Rectal smooth muscle tissue (tissue), 1 donor: ENCODE measurements at regions not wholly inside any gene's neighbourhood (a gene's known extent, or its start where the extent isn't known, plus 50 kb on each side); places are given as distances from the start of the nearest gene placed in this dataset.
"Not testable (repeated sequence)": the region's sequence is repeated elsewhere in the genome, so short reads cannot be mapped to it uniquely, and the experiment has no call there.

Experiments used
- H3K27ac ChIP-seq: one replicate; pipeline ENCODE4 v1.7.0; 2013; ENCODE audit warnings: low read depth, low read length, inconsistent platforms
- H3K27me3 ChIP-seq: one replicate; pipeline ENCODE4 v1.7.0; 2013; ENCODE audit warnings: low read length; ENCODE audit not compliant: control insufficient read depth, insufficient read depth
- H3K36me3 ChIP-seq: one replicate; pipeline ENCODE4 v1.7.0; 2013; ENCODE audit warnings: low read length; ENCODE audit not compliant: control insufficient read depth, insufficient read depth
- H3K4me1 ChIP-seq: one replicate; pipeline ENCODE4 v1.7.0; 2013; ENCODE audit warnings: low read length; ENCODE audit not compliant: control insufficient read depth, insufficient read depth
- H3K4me3 ChIP-seq: one replicate; pipeline ENCODE4 v1.7.0; 2013; ENCODE audit warnings: low read length
- H3K9ac ChIP-seq: one replicate; pipeline ENCODE4 v1.7.0; 2013; ENCODE audit warnings: low read length

DNA sequence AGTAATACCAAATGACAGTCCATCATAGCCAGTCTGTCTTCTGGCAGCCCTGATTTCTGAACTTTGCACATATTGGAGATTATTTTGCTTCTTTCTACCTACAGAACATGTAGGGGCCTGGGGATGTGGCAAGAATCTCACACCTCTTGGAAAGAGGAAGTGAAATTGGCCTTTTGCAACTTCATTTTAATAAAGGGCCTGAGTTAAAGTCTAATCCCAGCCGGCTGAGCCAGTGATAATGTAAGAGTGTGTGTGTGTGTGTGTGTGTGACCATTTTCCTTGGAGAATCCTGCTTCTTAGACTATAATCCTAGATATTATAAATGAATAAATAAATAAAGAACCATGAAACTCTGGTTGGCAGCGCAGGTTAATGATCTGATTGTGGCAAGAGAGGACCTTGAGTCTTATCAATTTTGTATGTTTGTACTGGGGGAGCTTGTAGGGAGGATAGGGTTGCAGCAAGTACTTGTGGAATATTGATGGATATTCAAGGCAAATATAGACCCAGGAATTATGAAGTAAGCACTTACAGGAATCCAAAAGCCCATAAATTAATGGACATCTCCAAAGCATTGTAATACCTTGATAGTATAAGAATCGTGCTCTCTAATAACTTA, 233.2 kb upstream of the AMIGO2 start:
- H3K27ac ChIP-seq, result no peak overlapping the region

DNA sequence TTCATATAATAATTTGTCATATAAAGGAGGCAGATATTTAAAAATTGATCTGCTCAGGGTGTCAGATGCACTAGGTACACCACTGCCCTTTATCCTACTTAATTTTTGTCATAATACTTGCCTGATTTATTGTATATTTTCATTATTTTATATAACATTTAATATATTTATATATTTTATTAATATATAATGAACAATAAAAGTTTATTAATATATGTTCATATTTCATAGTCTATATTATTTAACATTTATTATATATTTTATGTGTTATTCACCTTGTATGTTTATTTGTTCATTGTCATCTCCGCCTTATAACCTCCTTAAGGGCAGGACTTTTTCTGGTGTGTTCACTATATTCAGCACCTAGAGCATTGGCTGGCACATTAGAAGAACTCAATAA, 232.4 kb upstream of the AMIGO2 start:
- Histone ChIP-seq H3K4me3 (no peak overlapping the region), H3K9ac (no peak overlapping the region), H3K4me1 (peaks cover 2% of the 10 kb centered on the region), H3K27ac (no peak overlapping the region), H3K36me3 (no peaks in the 10 kb centered on the region), H3K27me3 (no peaks in the 10 kb centered on the region)

More for the DNA sequence above, 233.2 kb upstream of the AMIGO2 start:
- no peaks in the 10 kb centered on the region for H3K27me3 ChIP-seq
- H3K9ac ChIP-seq, result no peak overlapping the region
- H3K4me3 ChIP-seq, result no peak overlapping the region
- H3K4me1 ChIP-seq, result peaks cover 2% of the 10 kb centered on the region
- H3K36me3 ChIP-seq, result no peaks in the 10 kb centered on the region

DNA sequence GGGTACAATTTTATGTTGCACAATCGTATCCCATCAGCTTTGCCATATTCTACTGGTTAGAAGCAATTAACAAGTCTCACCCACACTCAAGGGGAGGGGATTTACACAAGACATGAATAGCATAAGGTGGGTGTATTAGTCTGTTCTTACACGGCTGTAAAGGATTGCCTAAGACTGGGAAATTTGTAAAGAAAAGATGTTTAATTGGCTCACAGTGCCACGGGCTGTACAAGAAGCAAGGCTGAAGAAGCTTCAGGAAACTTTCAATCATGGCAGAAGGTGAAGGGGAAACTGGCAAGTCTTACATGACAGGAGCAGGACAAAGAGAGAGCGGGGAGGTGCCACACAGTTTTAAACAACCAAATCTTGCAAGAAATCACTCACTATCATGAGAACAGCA, 231.8 kb upstream of the AMIGO2 start:
- no peak overlapping the region for H3K9ac ChIP-seq

DNA sequence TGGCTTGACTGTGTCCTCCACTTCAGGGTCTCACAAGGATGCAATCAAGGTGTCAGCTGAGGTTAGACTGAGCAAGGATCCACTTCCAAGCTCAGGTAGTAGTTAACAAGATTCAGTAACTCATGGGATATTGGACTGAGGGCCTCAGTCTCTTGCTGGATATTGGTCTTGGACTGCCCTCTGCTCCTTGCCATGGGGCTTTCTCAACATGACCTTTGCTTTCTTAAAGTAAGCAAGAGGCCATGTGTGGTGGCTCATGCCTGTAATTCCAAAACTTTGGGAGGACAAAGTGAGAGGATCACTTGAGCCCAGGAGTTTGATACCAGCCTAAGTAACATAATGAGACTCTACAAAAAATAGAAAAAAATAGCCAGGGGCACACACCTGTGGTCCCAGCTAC, 231.3 kb upstream of the AMIGO2 start:
- no peak overlapping the region for H3K9ac ChIP-seq
- no peak overlapping the region for H3K27ac ChIP-seq
- H3K27me3 ChIP-seq, result no peaks in the 10 kb centered on the region
- H3K4me1 ChIP-seq, result no peaks in the 10 kb centered on the region
- no peaks in the 10 kb centered on the region for H3K36me3 ChIP-seq
- H3K4me3 ChIP-seq, result no peak overlapping the region

More for the DNA sequence above, 231.8 kb upstream of the AMIGO2 start:
- Histone ChIP-seq H3K4me1 (no peaks in the 10 kb centered on the region), H3K27me3 (no peaks in the 10 kb centered on the region), H3K4me3 (no peak overlapping the region), H3K27ac (no peak overlapping the region), H3K36me3 (no peaks in the 10 kb centered on the region)

DNA sequence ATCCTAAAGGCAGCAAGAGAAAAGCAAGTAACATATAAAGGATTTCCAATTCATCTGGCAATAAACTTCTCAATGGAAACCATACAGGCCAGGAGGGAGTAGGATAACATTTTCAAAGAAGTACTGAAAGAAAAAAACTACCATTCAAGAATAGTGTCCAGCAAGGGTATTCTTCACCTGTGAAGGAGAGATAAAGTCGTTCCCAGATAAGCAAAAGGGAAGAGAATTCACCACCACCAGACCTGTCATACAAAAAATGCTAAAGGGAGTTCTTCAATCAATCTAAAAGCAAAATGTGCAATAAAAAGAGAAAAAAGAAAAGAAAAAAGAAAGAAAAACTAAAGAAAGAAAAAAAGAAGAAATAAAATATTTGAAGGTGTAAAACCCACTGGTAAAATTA, 228.9 kb upstream of the AMIGO2 start:
- Histone ChIP-seq H3K4me3 (no peak overlapping the region), H3K36me3 (no peaks in the 10 kb centered on the region), H3K4me1 (no peaks in the 10 kb centered on the region), H3K27me3 (no peaks in the 10 kb centered on the region), H3K27ac (no peak overlapping the region), H3K9ac (no peak overlapping the region)

DNA sequence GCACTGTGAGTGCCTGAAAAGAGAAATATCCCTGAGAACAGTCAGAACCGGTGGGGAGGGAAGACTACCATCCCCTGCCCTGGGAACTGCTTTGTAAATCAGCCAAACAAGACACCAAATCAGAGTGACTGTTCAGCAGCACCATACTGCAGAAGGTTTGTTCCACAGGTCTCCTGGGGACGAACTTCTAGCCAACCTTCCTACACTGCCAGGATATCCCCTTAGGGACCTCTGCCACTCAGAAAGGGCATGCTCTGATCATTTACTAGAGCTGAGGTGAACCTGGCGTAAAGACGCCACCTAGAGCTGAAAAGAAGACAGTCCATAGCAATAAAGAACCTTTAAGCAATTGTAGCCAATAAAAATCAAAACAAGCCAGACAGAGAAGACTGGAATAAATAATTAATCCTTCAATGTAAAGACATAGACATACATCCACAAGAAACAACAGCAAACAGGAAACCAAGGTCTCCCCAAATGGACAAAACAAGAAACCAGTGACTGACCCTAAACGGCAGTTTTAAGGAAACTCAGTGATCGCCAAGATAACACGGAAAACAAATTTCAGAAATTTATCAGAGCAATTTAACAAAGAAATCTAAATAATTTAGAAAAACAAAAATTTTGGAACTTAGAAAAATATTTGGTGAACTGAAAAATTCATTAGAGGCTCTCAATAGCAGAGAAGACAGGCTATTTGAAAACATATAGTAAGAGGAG, 228.1 kb upstream of the AMIGO2 start:
- Histone ChIP-seq H3K4me3 (peak overlapping the region; percentile 22), H3K27ac (no peak overlapping the region), H3K4me1 (no peaks in the 10 kb centered on the region), H3K9ac (no peak overlapping the region), H3K27me3 (no peaks in the 10 kb centered on the region), H3K36me3 (no peaks in the 10 kb centered on the region)

DNA sequence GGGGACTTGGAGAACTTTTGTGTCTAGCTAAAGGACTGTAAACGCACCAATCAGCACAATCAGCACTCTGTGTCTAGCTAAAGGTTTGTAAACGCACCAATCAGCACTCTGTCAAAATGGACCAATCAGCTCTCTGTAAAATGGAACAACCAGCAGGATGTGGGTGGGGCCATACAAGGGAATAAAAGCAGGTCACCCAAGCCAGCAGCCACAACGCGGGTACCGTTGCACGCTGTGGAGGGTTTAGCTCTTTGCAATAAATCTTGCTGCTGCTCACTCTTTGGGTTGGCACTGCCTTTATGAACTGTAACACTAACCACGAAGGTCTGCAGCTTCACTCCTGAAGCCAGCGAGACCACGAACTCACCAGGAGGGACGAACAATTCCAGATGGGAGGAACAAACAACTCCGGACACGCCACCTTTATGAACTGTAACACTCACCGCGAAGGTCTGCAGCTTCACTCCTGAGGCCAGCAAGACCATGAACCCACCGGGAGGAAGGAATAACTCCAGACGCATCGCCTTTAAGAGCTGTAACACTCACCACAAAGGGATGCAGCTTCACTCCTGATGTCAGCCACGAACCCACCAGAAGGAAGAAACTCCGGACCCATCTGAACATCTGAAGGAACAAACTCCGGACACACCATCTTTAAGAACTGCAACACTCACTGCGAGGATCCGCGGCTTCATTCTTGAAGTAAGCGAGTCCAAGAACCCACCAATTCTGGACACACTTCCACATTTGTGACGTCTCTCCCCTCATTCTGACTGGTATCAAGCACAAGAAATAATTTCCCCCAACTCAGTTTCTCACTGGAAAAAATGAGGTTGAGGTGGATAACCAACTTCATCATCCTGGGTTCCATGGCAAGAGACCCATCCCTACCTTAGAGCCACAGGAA, 227.3 kb upstream of the AMIGO2 start:
- not testable (repeated sequence) for H3K27ac ChIP-seq, H3K36me3 ChIP-seq, H3K9ac ChIP-seq, H3K27me3 ChIP-seq, H3K4me1 ChIP-seq
- H3K4me3 ChIP-seq, result peak overlapping the region; percentile 22

DNA sequence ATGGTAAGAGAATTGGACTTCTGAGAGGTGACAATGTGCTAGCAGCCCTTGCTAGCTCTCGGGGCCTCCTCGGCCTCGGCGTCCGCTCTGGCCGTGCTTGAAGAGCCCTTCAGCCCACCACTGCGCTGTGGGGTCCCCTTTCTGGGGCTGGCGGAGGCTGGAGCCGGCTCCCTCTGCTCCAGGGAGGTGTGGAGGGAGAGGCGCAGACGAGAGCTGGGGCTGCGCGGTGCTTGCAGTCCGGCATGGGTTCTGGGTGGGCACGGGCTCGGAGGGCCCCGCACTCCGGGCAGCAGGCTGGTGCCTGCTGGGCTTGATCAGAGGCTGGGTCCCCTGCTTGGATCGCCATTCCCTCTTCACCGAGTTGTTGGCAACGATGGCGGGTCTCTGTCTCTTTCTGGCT, 226.4 kb upstream of the AMIGO2 start:
- Histone ChIP-seq H3K4me1 (no peaks in the 10 kb centered on the region), H3K27ac (no peak overlapping the region), H3K9ac (no peak overlapping the region), H3K27me3 (no peaks in the 10 kb centered on the region), H3K36me3 (no peaks in the 10 kb centered on the region), H3K4me3 (no peak overlapping the region)

DNA sequence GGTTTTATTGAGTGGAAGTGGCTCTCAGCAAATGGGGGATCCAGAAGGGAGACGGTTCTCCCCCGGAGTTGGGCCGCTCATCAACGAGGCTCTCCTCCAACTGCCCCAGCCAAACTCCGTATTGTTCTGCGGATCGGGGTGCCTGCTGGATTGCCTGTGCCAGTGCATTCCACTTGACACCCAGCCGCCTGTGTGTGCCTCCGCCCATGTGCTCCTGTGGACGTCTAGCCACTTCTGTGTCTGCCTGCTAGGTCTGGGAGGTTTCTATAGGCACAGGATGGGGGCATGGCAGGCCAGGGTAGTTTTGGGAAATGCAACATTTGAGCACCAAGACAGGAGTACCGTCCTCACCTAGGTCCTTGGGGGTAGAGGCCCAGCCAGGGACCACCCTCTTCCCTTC, 225.7 kb upstream of the AMIGO2 start:
- H3K9ac ChIP-seq, result no peak overlapping the region
- H3K4me3 ChIP-seq, result no peak overlapping the region
- H3K4me1 ChIP-seq, result no peaks in the 10 kb centered on the region
- H3K27me3 ChIP-seq, result no peaks in the 10 kb centered on the region
- H3K36me3 ChIP-seq, result no peaks in the 10 kb centered on the region
- no peak overlapping the region for H3K27ac ChIP-seq

DNA sequence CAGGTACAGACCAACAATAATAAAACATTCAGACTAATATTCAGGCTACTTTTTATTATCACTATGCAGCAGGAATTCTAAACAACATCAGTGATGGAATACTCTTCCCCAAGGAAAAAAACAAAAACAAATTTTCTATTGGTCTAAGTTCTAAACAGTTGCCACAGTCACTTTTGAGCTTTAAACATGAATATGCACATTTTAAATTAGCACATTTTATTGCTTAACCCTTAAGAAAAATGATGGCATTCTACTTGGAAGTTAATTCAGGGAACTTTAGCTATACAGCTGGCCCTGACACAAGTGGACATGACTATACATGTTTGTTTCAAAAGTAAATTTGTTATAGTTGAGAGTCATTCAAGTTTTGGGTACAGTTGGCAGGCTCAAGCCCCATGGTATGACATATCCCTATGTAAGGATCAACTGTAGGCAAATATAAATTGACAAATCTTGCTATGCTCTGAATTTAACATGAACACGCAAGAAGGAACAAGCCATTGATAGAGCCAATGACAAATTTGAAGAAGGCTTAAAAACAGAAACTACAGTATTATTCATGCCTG, 224.3 kb upstream of the AMIGO2 start:
- Histone ChIP-seq H3K4me3 (no peak overlapping the region), H3K27ac (no peak overlapping the region), H3K27me3 (no peaks in the 10 kb centered on the region), H3K4me1 (no peaks in the 10 kb centered on the region), H3K9ac (no peak overlapping the region), H3K36me3 (no peaks in the 10 kb centered on the region)

DNA sequence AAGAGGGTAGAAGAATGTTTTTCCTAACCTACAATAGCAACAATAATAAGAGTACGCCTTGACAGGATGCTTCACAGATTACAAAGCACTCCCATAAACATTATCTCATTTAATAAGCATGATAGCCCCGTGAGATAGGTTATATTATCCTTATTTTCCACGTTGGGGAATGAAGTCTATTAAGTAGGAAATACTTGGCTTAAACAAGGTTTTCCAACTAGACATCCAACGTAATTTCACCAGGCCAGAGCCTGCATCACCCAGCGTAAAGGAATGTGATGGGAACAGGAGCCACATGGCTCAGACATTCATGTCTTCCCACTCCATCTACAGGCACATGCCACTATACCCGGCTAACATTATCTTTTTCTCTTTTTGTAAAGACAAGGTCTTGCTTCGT, 223.4 kb upstream of the AMIGO2 start:
- no peak overlapping the region for H3K4me3 ChIP-seq
- no peaks in the 10 kb centered on the region for H3K4me1 ChIP-seq
- no peak overlapping the region for H3K9ac ChIP-seq
- no peak overlapping the region for H3K27ac ChIP-seq
- no peaks in the 10 kb centered on the region for H3K27me3 ChIP-seq
- no peaks in the 10 kb centered on the region for H3K36me3 ChIP-seq

DNA sequence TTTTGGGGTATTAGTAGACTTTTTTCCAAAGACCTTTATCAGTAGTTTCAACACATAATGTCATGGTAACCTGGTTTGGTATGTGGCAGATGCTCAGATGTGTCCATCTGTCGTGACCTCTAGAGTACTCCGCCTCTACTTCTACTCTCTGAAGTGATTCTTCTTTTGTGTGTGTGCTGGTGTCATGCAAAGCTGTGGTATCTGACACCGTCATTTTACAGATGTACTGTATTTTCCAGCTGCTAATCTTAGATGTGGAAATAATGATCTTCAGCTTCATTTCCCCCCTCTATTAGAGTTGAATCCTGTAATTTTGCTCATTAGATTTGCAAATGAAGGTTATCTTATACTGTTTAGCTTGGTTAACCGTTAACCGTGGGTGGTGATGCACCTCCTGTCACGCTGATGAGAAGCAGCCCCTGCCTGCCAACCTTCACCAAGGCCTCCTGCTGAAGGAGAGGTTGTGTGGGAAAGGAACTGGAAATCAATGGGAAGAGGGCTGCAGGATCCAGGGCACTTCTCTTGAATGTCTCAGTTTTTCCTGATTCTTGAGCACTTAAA, 222.4 kb upstream of the AMIGO2 start:
- no peaks in the 10 kb centered on the region for H3K27me3 ChIP-seq
- no peak overlapping the region for H3K27ac ChIP-seq
- no peaks in the 10 kb centered on the region for H3K4me1 ChIP-seq

More for the DNA sequence above, 222.4 kb upstream of the AMIGO2 start:
- Histone ChIP-seq H3K36me3 (no peaks in the 10 kb centered on the region), H3K9ac (no peak overlapping the region), H3K4me3 (no peak overlapping the region)
